Dermis blood vessel endothelial cell (primary cell): ENCODE measurements at regions not wholly inside any gene's neighbourhood (a gene's known extent, or its start where the extent isn't known, plus 50 kb on each side); places are given as distances from the start of the nearest gene placed in this dataset.

ENCODE experiments used
- DNase-seq: peaks from one replicate; pipeline ENCODE4 v3.0.0; 2010

DNA sequence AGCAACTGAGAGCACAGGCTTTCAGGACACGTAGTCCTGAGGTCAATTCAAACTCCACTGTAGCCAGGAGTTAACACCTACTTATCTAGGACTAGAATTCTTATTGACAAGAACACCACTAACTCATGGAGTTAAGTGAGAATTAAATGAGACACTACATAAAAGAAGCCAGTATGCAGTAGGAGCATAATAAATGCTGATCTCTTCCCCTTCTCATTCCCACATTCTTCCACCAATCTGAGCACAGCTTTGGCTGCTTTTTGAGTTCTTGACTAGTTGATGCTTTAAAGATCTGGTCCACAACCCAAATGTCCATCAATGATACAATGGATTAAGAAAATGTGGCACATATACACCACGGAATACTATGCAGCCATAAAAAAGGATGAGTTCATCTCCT is 55.2 kb downstream of the TTC32 start:
- no peak for DNase-seq

- DNase-seq = no peak
Measured at GRCh38 chr2:19846030-19846429, 55.8 kb downstream of the TTC32 start.

DNA sequence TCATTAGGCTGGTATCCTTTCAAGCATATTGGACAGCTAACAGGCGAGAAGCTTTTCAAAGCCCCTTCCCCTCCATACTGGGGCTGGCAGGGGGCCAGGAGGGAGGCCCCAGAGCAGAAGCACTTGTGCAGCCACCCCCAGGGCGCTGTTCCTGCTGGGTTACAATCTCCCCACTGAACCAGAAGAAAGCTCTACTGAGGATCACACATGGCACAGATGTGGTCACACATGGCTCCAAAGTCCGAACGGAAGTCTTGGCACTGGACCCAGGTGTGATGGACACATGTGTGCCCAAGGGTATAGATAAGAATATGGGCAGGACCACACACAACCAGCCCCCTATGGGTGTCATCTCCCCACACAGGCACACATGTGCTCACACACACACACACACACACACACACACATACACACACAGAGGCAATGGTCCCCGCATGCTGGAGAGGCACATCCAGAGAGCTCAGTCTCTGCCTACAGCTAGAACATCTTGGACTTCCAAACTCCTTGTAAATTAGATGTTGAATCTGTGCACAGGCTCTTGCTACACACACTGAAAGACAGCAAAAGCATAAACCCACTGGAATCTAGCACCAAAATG is 56.4 kb downstream of the TTC32 start:
- DNase-seq = no peak

DNA sequence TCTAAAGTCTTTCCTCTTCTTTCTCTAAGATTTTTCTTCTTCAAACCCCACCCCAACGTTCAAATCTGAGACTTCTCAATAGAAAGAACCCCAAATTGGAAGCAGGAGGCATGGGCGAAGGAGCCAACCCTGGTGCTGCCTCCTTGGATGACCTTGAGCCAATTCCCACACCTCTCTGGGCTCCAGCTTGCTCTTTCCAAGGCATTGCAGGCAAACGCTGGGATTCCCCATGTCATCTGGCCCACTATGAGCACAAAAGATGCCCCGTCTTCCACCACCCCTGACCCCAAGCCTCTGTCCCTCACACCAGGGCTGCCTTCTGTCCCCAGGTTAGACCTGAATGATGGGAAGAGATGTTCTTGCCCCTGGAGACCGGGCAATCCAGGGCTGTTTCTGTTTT is 57.0 kb downstream of the TTC32 start:
- DNase-seq = no peak

DNA sequence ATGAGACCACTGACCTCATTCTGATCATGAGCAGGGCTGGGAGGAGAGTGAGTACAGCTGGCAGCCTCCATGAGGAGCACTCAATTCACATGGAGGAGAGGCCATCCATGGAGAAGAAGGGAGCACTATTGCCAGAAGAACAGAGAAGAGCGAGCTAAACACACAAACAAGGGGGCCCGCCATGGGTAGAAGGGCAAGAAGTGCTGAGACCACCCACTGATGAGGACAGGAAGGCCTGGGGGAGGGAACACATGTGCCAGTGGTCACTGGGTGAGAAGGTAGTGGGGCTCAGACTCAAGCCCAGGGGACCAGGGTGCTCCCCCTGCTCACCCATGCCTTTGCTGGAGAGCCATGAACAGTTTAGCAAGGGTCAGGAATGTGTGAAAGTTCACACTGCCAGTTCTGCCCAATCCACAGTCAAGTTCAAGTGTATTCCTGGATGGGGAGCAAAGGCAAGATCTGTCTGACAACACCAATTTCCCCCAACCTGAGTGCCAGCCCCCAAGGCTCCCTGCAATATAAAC is 57.7 kb downstream of the TTC32 start:
- DNase-seq = no peak

- no peak for DNase-seq
Measured at GRCh38 chr2:19841918-19842693, 59.7 kb downstream of the TTC32 start.

DNA sequence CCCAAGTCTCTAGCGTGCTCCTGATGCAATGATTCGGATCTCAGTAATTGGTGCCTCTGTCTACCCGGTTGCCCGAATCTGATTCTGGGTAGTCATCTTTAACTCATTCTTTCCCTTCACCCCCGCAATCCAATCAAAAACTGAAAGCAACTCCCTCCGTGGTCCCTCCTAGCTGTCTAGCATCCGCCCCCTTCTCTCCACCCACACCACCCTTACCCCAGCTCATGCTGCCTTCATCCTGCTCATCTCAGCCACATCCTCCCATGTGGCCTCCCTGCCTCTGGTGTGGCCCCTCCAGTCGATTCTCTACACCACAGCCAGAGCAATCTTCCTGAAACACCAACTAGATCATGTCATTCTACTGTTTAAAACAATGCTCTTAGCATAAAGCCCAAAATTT is 62.3 kb downstream of the TTC32 start:
- no peak for DNase-seq

DNA sequence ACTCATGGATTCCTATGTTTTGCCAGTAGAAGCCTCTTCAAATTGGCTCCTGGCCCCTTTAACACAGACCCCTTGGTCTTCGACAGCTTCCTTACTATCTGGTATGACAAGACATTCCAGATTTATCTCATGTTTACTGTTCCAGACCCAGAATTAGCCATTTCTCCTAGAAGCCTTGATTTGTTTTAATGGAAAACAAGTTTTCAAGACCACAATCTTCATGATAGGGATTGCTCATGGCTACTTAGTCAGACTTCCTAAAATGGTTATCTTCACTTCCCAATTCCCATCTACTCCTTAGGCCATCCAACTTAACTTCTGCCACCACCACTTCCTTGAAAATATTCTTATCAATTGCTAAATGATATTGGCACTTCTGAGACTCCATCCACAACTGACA is 63.2 kb downstream of the TTC32 start:
- no peak for DNase-seq

- DNase-seq = no peak
Measured at GRCh38 chr2:19837235-19837766, 64.5 kb downstream of the TTC32 start.

GRCh38 chr2:19835781-19836281 is 66.0 kb downstream of the TTC32 start:
- DNase-seq = no peak

DNA sequence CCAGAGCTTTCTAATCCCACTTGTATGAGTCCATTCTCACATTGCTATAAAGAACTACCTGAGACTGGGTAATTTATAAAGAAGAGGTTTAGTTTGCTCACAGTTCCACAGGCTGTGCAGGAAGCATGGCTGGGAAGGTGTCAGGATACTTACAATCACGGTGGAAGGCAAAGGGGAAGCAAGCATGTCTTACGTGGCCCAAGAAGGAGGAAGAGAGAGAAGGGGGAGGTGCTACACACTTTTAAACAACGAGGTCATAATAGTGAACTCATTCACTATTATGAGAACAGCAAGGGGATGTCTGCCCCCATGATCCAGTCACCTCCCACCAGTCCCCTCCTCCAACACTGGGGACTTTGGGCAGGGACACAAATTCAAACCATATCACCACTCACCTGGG is 67.8 kb downstream of the TTC32 start:
- DNase-seq = no peak

GRCh38 chr2:19829672-19830071 is 72.1 kb downstream of the TTC32 start:
- DNase-seq = no peak

- no peak for DNase-seq
Measured at GRCh38 chr2:19826874-19827273, 74.9 kb downstream of the TTC32 start.

DNA sequence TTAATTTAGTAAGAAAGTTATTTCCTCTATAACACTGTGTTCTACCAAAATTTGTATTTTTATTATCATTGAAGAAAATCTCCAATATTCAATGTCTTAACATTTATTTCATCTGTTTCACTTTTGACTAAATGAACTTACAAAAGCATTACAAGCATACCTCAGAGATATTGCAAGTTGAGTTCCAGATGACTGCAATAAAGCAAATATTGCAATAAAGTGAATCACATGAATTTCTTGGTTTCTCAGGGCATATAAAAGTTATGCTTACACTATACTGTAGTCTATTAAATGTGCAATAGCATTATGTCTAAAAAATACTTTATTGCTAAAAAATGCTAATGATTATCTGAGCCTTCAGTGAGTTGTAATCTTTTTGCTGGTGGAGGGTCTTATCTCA is 78.3 kb downstream of the TTC32 start:
- DNase-seq = no peak

GRCh38 chr2:19819097-19820065 is 82.4 kb downstream of the TTC32 start:
- no peak for DNase-seq

DNA sequence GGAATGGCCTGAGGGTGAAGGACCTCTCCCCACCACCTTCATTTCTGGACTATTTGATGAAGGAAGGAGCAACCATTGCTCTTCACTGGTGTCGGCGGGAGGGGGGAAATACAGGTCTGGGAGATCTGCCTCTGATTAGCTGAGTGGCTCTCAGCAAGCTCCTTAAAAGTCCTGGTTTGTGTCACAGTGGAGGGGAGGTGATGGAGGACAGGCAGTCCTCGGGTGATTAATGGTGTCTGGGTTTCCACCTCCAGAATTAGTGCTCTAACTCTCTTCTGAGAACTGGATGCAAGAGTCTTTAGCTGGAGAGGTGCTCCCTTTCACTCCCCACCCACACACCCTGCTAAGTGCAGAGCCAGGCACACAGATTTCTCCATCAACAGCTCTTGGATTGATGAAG is 83.2 kb downstream of the TTC32 start:
- no peak for DNase-seq

DNA sequence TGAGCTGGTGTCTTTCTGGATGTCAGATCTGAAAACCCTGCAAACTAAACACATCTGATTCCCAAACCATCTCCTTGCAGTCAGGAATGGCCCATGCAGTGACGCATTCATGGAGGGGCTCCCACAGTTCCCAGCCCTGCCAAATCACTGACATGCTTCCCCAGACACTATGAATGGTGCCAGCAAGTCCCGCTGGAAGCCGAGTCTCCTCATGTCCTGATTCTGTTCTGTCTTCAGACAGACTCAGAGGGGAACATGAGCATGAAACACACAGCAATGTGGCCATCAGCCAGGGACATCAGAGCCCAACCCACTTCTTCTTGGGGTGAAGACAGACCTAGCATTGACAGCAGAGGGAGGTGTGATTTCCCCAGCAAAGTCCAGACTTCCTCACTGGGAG is 83.7 kb downstream of the TTC32 start:
- no peak for DNase-seq

DNA sequence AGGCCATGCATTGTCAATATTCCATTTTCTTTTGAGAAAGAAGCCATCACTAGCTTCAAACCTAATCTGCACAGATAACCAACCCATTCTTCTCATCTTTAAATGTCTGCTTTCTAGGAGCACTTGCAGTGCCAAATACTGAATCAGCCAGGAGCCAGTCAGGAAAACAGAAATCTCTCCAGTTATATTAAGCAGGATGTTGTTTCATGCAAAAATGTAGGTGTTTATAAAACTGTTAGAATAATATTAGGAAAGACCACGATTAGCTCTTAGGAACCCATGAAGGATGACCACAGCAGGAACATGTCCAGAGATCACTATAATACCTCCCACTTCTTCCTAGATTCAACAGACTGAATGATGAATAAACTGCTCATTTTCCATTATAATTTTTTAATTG is 86.0 kb downstream of the TTC32 start:
- no peak for DNase-seq

GRCh38 chr2:19812166-19812565 is 89.6 kb downstream of the TTC32 start:
- no peak for DNase-seq

DNA sequence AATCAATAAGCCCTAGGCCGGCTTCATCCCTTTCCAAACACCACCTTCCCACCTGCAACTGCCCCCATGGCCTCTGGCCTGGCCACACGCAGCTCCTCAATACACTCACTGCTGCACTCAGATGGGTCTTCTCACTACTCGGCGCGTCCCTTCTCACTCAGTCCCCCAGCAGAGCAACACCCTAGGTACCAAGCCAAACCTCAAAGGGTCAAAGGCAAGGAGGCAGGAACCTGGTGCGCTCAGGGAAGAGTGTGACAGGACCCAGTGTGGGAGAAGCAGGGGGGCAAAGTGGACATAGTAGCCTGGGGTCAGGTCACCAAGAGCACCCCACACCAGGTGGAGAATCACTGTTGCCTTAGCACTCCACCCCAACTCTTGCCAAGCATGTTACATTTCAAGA is 90.6 kb downstream of the TTC32 start:
- DNase-seq = no peak

GRCh38 chr2:19810637-19811036 is 91.1 kb downstream of the TTC32 start:
- DNase-seq = no peak

- no peak for DNase-seq
Measured at GRCh38 chr2:19810148-19810547, 91.6 kb downstream of the TTC32 start.

- DNase-seq = no peak
Measured at GRCh38 chr2:19809206-19809605, 92.6 kb downstream of the TTC32 start.
